A549 (cell line): ENCODE measurements at regions not wholly inside any gene's neighbourhood (a gene's known extent, or its start where the extent isn't known, plus 50 kb on each side); places are given as distances from the start of the nearest gene placed in this dataset.

Source experiments
- ATAC-seq, 2 experiments: fragments of 200-7000 bp in 1 of 2; fragments of >200 bp in 1 of 2; cut with Nextera tagmentation in 1 of 2; cut with Tn5 transposase in 1 of 2; 3 replicates each; pipeline versions ENCODE4 v1.8.0 to v1.9.1; 2018 to 2020; ENCODE audit warnings: mild to moderate bottlenecking in 1 of 2, moderate library complexity in 1 of 2
- CTCF ChIA-PET: fragments of 300-600 bp; sonication (Branson Sonifier 250); formaldehyde crosslinking; extraction: SDS; loops from one replicate; lab custom pipeline; 2021; ENCODE audit warnings: antibody characterized with exemption, inconsistent platforms; lab: Yijun Ruan, JAX
- POLR2A ChIA-PET: fragments of 350-600 bp; formaldehyde crosslinking; extraction: SDS; loops from one replicate; lab custom pipeline; 2021; ENCODE audit warnings: antibody characterized with exemption, inconsistent platforms; lab: Yijun Ruan, JAX
- DNase-seq, 2 experiments: peaks; one replicate each; pipeline versions ENCODE4 v3.0.0 to v3.0.0-alpha.2; 2011 to 2016; ENCODE audit warnings: low read depth in 1 of 2, low spot score in 1 of 2
- FAIRE-seq: peaks from 2 replicates; lab custom pipeline; 2011; peaks lifted over from hg19 to GRCh38; lab: Jason Lieb, UNC
- H3K27ac ChIP-seq, 2 experiments: fragments of >200 bp; sonication (Bioruptor Twin); formaldehyde crosslinking; 3 replicates each; pipeline ENCODE4 v1.5.1; 2016 to 2017
- H3K4me1 ChIP-seq: fragments of >200 bp; sonication (Bioruptor Twin); formaldehyde crosslinking; 3 replicates; pipeline ENCODE4 v1.6.1; 2016
- H3K4me2 ChIP-seq: fragments of >200 bp; sonication (Bioruptor Twin); formaldehyde crosslinking; 3 replicates; pipeline ENCODE4 v1.6.1; 2016
- H3K4me3 ChIP-seq: fragments of >200 bp; sonication (Bioruptor Twin); formaldehyde crosslinking; 3 replicates; pipeline ENCODE4 v1.5.1; 2016
- H3K9me3 ChIP-seq: fragments of >200 bp; sonication (Bioruptor Twin); formaldehyde crosslinking; 3 replicates; pipeline ENCODE4 v1.6.1; 2016
- ATOH8 ChIP-seq: fragments of 250-450 bp; sonication (Bioruptor Pico); IDR thresholded peaks from 2 replicates; pipeline ENCODE4 v1.5.0; 2020; ENCODE audit warnings: low read depth, mild to moderate bottlenecking, moderate library complexity
- BCL3 ChIP-seq: fragments of >200 bp; sonication (Bioruptor Twin); formaldehyde crosslinking; IDR thresholded peaks from 3 replicates; pipeline ENCODE4 v1.6.1; 2016
- BHLHE40 ChIP-seq: IDR thresholded peaks from 2 replicates; pipeline ENCODE4 v1.6.1; 2012; ENCODE audit warnings: low read depth, low read length, inconsistent platforms
- CBX2 ChIP-seq: fragments of 200-600 bp; sonication (generic); IDR thresholded peaks from 2 replicates; pipeline ENCODE4 v1.6.1; 2016; ENCODE audit warnings: low read depth, mild to moderate bottlenecking, borderline replicate concordance
- CBX8 ChIP-seq: fragments of 200-600 bp; sonication (generic); IDR thresholded peaks from 2 replicates; pipeline ENCODE4 v1.6.1; 2016
- CEBPB ChIP-seq, 2 experiments: fragments of >200 bp in 1 of 2; sonication (Bioruptor Twin) in 1 of 2; formaldehyde crosslinking in 1 of 2; IDR thresholded peaks; 2 replicates each; pipeline ENCODE4 v1.6.1; 2012 to 2016
- EHMT2 ChIP-seq: fragments of 200-600 bp; sonication (generic); IDR thresholded peaks from 2 replicates; pipeline ENCODE4 v1.6.1; 2016; ENCODE audit warnings: antibody characterized with exemption, low read depth, mild to moderate bottlenecking, moderate library complexity
- EP300 ChIP-seq, 2 experiments: fragments of >200 bp; sonication (Bioruptor Twin); formaldehyde crosslinking; IDR thresholded peaks; 2 replicates in 1 of 2; 3 replicates in 1 of 2; pipeline ENCODE4 v1.6.1; 2016 to 2017
- FOSB ChIP-seq: fragments of 250-450 bp; sonication (Bioruptor Pico); IDR thresholded peaks from 2 replicates; pipeline ENCODE4 v1.5.0; 2020; ENCODE audit warnings: mild to moderate bottlenecking, moderate library complexity
- GATA3 ChIP-seq: IDR thresholded peaks from 2 replicates; pipeline ENCODE4 v1.6.1; 2012; ENCODE audit warnings: borderline replicate concordance
- HDAC2 ChIP-seq: fragments of 200-600 bp; sonication (generic); IDR thresholded peaks from 2 replicates; pipeline ENCODE4 v1.6.1; 2016
- HES2 ChIP-seq: fragments of >200 bp; sonication (Bioruptor Twin); formaldehyde crosslinking; IDR thresholded peaks from 2 replicates; pipeline ENCODE4 v1.6.1; 2016
- HEYL ChIP-seq: fragments of 250-450 bp; sonication (Bioruptor Pico); IDR thresholded peaks from 2 replicates; pipeline ENCODE4 v1.8.0; 2021; ENCODE audit warnings: mild to moderate bottlenecking, moderate library complexity
- HOXA7 ChIP-seq: fragments of 250-450 bp; sonication (Bioruptor Pico); IDR thresholded peaks from 2 replicates; pipeline ENCODE4 v1.5.0; 2020; ENCODE audit warnings: mild to moderate bottlenecking, moderate library complexity
- HOXB13 ChIP-seq: fragments of 250-450 bp; sonication (Bioruptor Pico); IDR thresholded peaks from 2 replicates; pipeline ENCODE4 v1.5.0; 2020; ENCODE audit warnings: low read depth, mild to moderate bottlenecking, moderate library complexity
- HOXB5 ChIP-seq: fragments of 250-450 bp; sonication (Bioruptor Pico); IDR thresholded peaks from 2 replicates; pipeline ENCODE4 v1.5.0; 2020; ENCODE audit warnings: mild to moderate bottlenecking, moderate library complexity
- JUN ChIP-seq, 2 experiments: fragments of >200 bp; sonication (Bioruptor Twin); formaldehyde crosslinking; IDR thresholded peaks; 2 replicates in 1 of 2; 3 replicates in 1 of 2; pipeline ENCODE4 v1.6.1; 2016 to 2017
- KDM5A ChIP-seq: fragments of 200-600 bp; sonication (generic); IDR thresholded peaks from 2 replicates; pipeline ENCODE4 v1.6.1; 2016; ENCODE audit warnings: antibody characterized with exemption, mild to moderate bottlenecking
- MAFK ChIP-seq: fragments of 450-650 bp; IDR thresholded peaks from 2 replicates; pipeline ENCODE4 v1.6.1; 2014; ENCODE audit not compliant: partially characterized antibody
- MAZ ChIP-seq: fragments of 150-350 bp; IDR thresholded peaks from 2 replicates; pipeline ENCODE4 v1.6.1; 2014; ENCODE audit warnings: antibody characterized with exemption, low read depth, low read length, borderline replicate concordance
- NPAS2 ChIP-seq: fragments of 250-450 bp; sonication (Bioruptor Pico); IDR thresholded peaks from 2 replicates; pipeline ENCODE4 v1.8.0; 2022; ENCODE audit warnings: mild to moderate bottlenecking, moderate library complexity, borderline replicate concordance
- PHF8 ChIP-seq: fragments of 200-600 bp; sonication (generic); IDR thresholded peaks from 2 replicates; pipeline ENCODE4 v1.6.1; 2016; ENCODE audit warnings: low read depth, mild to moderate bottlenecking, antibody characterized with exemption, moderate library complexity, borderline replicate concordance
- POLR2A ChIP-seq: IDR thresholded peaks from 2 replicates; pipeline ENCODE4 v1.6.1; 2012; ENCODE audit warnings: mild to moderate bottlenecking, low read length
- REST ChIP-seq: fragments of 200-600 bp; sonication (generic); IDR thresholded peaks from 2 replicates; pipeline ENCODE4 v1.6.1; 2016; ENCODE audit warnings: antibody characterized with exemption, mild to moderate bottlenecking, moderate library complexity
- RFX5 ChIP-seq: fragments of 450-650 bp; IDR thresholded peaks from 2 replicates; pipeline ENCODE4 v1.7.1; 2014; ENCODE audit warnings: antibody characterized with exemption, mild to moderate bottlenecking, moderate library complexity
- TFCP2L1 ChIP-seq: fragments of 250-450 bp; sonication (Bioruptor Pico); IDR thresholded peaks from 2 replicates; pipeline ENCODE4 v1.5.0; 2021; ENCODE audit warnings: mild to moderate bottlenecking
- ZC3H11A ChIP-seq: fragments of 450-650 bp; IDR thresholded peaks from 2 replicates; pipeline ENCODE4 v1.6.1; 2014; ENCODE audit warnings: antibody characterized with exemption, mild to moderate bottlenecking
- ZNF302 ChIP-seq: fragments of 250-450 bp; sonication (Bioruptor Pico); IDR thresholded peaks from 2 replicates; pipeline ENCODE4 v1.9.0; 2021; ENCODE audit warnings: inconsistent platforms, mild to moderate bottlenecking, moderate library complexity
- WGBS: methylation state at CpG from one replicate; pipeline ENCODE4 v1.1.6; 2017; ENCODE audit errors: missing lambda C conversion rate; 5-methylcytosine and 5-hydroxymethylcytosine counted together

- no peak overlapping the region for H3K4me2 ChIP-seq
- FAIRE-seq = no peak
- TF ChIP-seq CBX2 (no peak), PHF8 (no peak), POLR2A (no peak), GATA3 (no peak), HOXA7 (CRISPR knock-in tag) (no peak), CEBPB (IDR thresholded peaks at IDR 0.05) (no peak), HEYL (CRISPR knock-in tag) (no peak), RFX5 (no peak), KDM5A (no peak), BCL3 (no peak), EHMT2 (no peak), REST (no peak), ZC3H11A (no peak), MAZ (no peak), ATOH8 (CRISPR knock-in tag) (no peak), MAFK (no peak), HES2 (no peak), TFCP2L1 (CRISPR knock-in tag) (no peak)
- TF ChIP-seq, all 56 proteins: peak for 0
- no peak overlapping the region for H3K27ac ChIP-seq
- ChIA-PET CTCF (no interaction called here), POLR2A (no interaction called here)
- ATAC-seq (no peak), DNase-seq (no peak)
- WGBS = 0% methylated on average over 2 of the region's 5 CpGs
- no peaks in the 10 kb centered on the region for H3K4me1 ChIP-seq
- no peaks in the 10 kb centered on the region for H3K9me3 ChIP-seq
- no peak overlapping the region for H3K4me3 ChIP-seq
Observed at GRCh38 chr4:154005171-154005520, 216.3 kb upstream of the SFRP2 start.

- ATAC-seq (no peak), FAIRE-seq (no peak), DNase-seq (no peak)
- Histone ChIP-seq H3K4me1 (no peaks in the 10 kb centered on the region), H3K4me2 (no peak overlapping the region), H3K9me3 (no peaks in the 10 kb centered on the region), H3K4me3 (no peak overlapping the region), H3K27ac (no peak overlapping the region)
- ChIA-PET CTCF (no interaction called here), POLR2A (no interaction called here)
- TF ChIP-seq HOXA7 (CRISPR knock-in tag) (no peak), CBX8 (no peak), FOSB (CRISPR knock-in tag) (no peak), CBX2 (no peak), JUN (IDR thresholded peaks at IDR 0.05) (no peak), CEBPB (IDR thresholded peaks at IDR 0.05) (no peak), HOXB13 (no peak), MAZ (no peak), BHLHE40 (no peak), HDAC2 (no peak), MAFK (no peak), KDM5A (no peak), NPAS2 (CRISPR knock-in tag) (no peak), HOXB5 (CRISPR knock-in tag) (no peak), ZNF302 (no peak), EP300 (IDR thresholded peaks at IDR 0.05) (no peak)
- WGBS = 28% methylated on average over 7 of the region's 7 CpGs
Observed at GRCh38 chr4:154004507-154005170, 215.8 kb upstream of the SFRP2 start.
